H1 (cell line): ENCODE measurements at regions not wholly inside any gene's neighbourhood (a gene's known extent, or its start where the extent isn't known, plus 50 kb on each side); places are given as distances from the start of the nearest gene placed in this dataset.

ENCODE experiments used
- CTCF ChIA-PET: fragments of 300-600 bp; sonication (Branson Sonifier 250); formaldehyde crosslinking; loops from one replicate; lab custom pipeline; 2021; ENCODE audit not compliant: partially characterized antibody; lab: Charles Lee
- POLR2A ChIA-PET: fragments of 300-600 bp; sonication (Branson Sonifier 250); formaldehyde crosslinking; loops from one replicate; lab custom pipeline; 2021; ENCODE audit warnings: inconsistent platforms; ENCODE audit not compliant: partially characterized antibody; lab: Charles Lee
- DNase-seq, 2 experiments: peaks; one replicate each; pipeline versions ENCODE4 v3.0.0 to v3.0.0-alpha.2; 2010 to 2022; ENCODE audit warnings: low spot score in 2 of 2, low read depth in 1 of 2, mixed read lengths in 1 of 2
- FAIRE-seq: peaks from 2 replicates; lab custom pipeline; 2011; peaks lifted over from hg19 to GRCh38; lab: Jason Lieb, UNC
- H2AFZ ChIP-seq: 2 replicates; pipeline ENCODE4 v1.8.1; 2012; ENCODE audit warnings: low read length, inconsistent platforms
- H2AK5ac ChIP-seq: 2 replicates; pipeline ENCODE4 v1.6.1; 2013; ENCODE audit warnings: low read depth, low read length
- H2BK120ac ChIP-seq: replicated peaks from 2 replicates; pipeline ENCODE3; 2013; ENCODE audit warnings: low read depth, low read length, inconsistent platforms
- H2BK12ac ChIP-seq: 2 replicates; pipeline ENCODE4 v1.6.1; 2013; ENCODE audit warnings: low read depth, low read length
- H2BK15ac ChIP-seq: 2 replicates; pipeline ENCODE4 v1.6.1; 2013; ENCODE audit warnings: low read length
- H2BK20ac ChIP-seq: 2 replicates; pipeline ENCODE4 v1.6.1; 2013; ENCODE audit warnings: low read length
- H2BK5ac ChIP-seq: 2 replicates; pipeline ENCODE4 v1.6.1; 2013; ENCODE audit warnings: low read depth, low read length
- H3K14ac ChIP-seq: 2 replicates; pipeline ENCODE4 v1.6.1; 2013; ENCODE audit warnings: inconsistent platforms; ENCODE audit not compliant: insufficient read length
- H3K18ac ChIP-seq: 2 replicates; pipeline ENCODE4 v1.6.1; 2013; ENCODE audit warnings: low read length; ENCODE audit errors: extremely low read depth
- H3K23ac ChIP-seq: 2 replicates; pipeline ENCODE4 v1.6.1; 2013; ENCODE audit warnings: inconsistent platforms; ENCODE audit not compliant: insufficient read length
- H3K23me2 ChIP-seq: 2 replicates; pipeline ENCODE4 v1.6.1; 2013; ENCODE audit warnings: low read depth, low read length
- H3K27ac ChIP-seq: 2 replicates; pipeline ENCODE4 v1.6.1; 2011; ENCODE audit warnings: low read depth, low read length, inconsistent platforms
- H3K27me3 ChIP-seq, 4 experiments: replicated peaks in 1 of 4; 1 replicate in 1 of 4; 2 replicates in 3 of 4; pipeline versions ENCODE4 v1.6.1 to v1.8.1; 2011 to 2013; ENCODE audit warnings: low read length in 3 of 4, mild to moderate bottlenecking in 3 of 4, inconsistent platforms in 2 of 4, mixed read lengths in 2 of 4, moderate library complexity in 1 of 4; ENCODE audit not compliant: control insufficient read depth in 3 of 4, insufficient read depth in 3 of 4; ENCODE audit errors: extremely low read depth in 1 of 4
- H3K36me3 ChIP-seq, 4 experiments: 2 replicates each; pipeline versions ENCODE4 v1.6.1 to v1.8.1; 2011 to 2013; ENCODE audit warnings: mild to moderate bottlenecking in 4 of 4, low read length in 3 of 4, moderate library complexity in 2 of 4, control low read depth in 1 of 4, inconsistent platforms in 1 of 4; ENCODE audit not compliant: insufficient read depth in 4 of 4, control insufficient read depth in 2 of 4
- H3K4ac ChIP-seq: replicated peaks from 2 replicates; pipeline ENCODE3; 2013; ENCODE audit warnings: low read length, low read depth, mixed read lengths, inconsistent platforms; ENCODE audit not compliant: insufficient read length
- H3K4me1 ChIP-seq, 4 experiments: replicated peaks in 1 of 4; 1 replicate in 1 of 4; 2 replicates in 3 of 4; pipeline versions ENCODE4 v1.6.1 to v1.8.1; 2011 to 2013; ENCODE audit warnings: low read length in 3 of 4, inconsistent platforms in 2 of 4, mixed read lengths in 1 of 4; ENCODE audit not compliant: insufficient read depth in 4 of 4, control insufficient read depth in 3 of 4
- H3K4me2 ChIP-seq, 2 experiments: 2 replicates each; pipeline versions ENCODE4 v1.6.1 to v1.8.1; 2011 to 2013; ENCODE audit warnings: low read depth in 2 of 2, low read length in 2 of 2, control low read depth in 1 of 2, inconsistent platforms in 1 of 2, mild to moderate bottlenecking in 1 of 2; ENCODE audit not compliant: insufficient read depth in 1 of 2
- H3K4me3 ChIP-seq, 4 experiments: fragments of 200-600, 300-600 bp in 1 of 4; sonication (generic), shearing (Covaris generic), sonication (Bioruptor Twin) in 1 of 4; 2 replicates each; pipeline versions ENCODE4 v1.5.1 to v1.8.1; 2011 to 2016; ENCODE audit warnings: low read length in 4 of 4, low read depth in 3 of 4, control low read depth in 2 of 4, inconsistent platforms in 2 of 4, mild to moderate bottlenecking in 2 of 4, mixed read lengths in 1 of 4, moderate library complexity in 1 of 4; ENCODE audit not compliant: insufficient read depth in 2 of 4; ENCODE audit errors: extremely low read depth in 1 of 4
- H3K56ac ChIP-seq: replicated peaks from 2 replicates; pipeline ENCODE3; 2013; ENCODE audit warnings: low read depth, mild to moderate bottlenecking, mixed read lengths, low read length, inconsistent platforms; ENCODE audit not compliant: insufficient read length
- H3K79me1 ChIP-seq: 2 replicates; pipeline ENCODE4 v1.6.1; 2013; ENCODE audit warnings: low read depth, low read length, control low read depth
- H3K79me2 ChIP-seq, 2 experiments: 2 replicates each; pipeline versions ENCODE4 v1.6.1 to v1.8.1; 2012 to 2013; ENCODE audit warnings: low read length in 2 of 2, mild to moderate bottlenecking in 2 of 2, inconsistent platforms in 1 of 2; ENCODE audit not compliant: insufficient read depth in 2 of 2, control insufficient read depth in 1 of 2
- H3K9ac ChIP-seq, 4 experiments: replicated peaks in 1 of 4; 1 replicate in 1 of 4; 2 replicates in 3 of 4; pipeline versions ENCODE4 v1.6.1 to v1.8.1; 2011 to 2013; ENCODE audit warnings: low read depth in 3 of 4, low read length in 3 of 4, control low read depth in 2 of 4, mild to moderate bottlenecking in 2 of 4, moderate library complexity in 2 of 4, inconsistent platforms in 1 of 4; ENCODE audit errors: extremely low read depth in 1 of 4
- H3K9me3 ChIP-seq, 2 experiments: 2 replicates each; pipeline versions ENCODE4 v1.6.1 to v1.8.1; 2012 to 2013; ENCODE audit warnings: mild to moderate bottlenecking in 2 of 2, moderate library complexity in 2 of 2, control low read depth in 1 of 2, inconsistent platforms in 1 of 2, low read depth in 1 of 2, low read length in 1 of 2, mixed read lengths in 1 of 2; ENCODE audit not compliant: insufficient read depth in 2 of 2
- H4K20me1 ChIP-seq, 2 experiments: replicated peaks in 1 of 2; 2 replicates each; pipeline versions ENCODE3 to v1.8.1; 2011 to 2013; ENCODE audit warnings: inconsistent platforms in 2 of 2, low read length in 2 of 2, mild to moderate bottlenecking in 1 of 2; ENCODE audit not compliant: insufficient read depth in 2 of 2, control insufficient read depth in 1 of 2
- H4K5ac ChIP-seq: 2 replicates; pipeline ENCODE4 v1.6.1; 2013; ENCODE audit warnings: low read length, low read depth, mixed read lengths, inconsistent platforms; ENCODE audit not compliant: insufficient read length
- H4K8ac ChIP-seq: 2 replicates; pipeline ENCODE4 v1.8.0; 2013; ENCODE audit warnings: mild to moderate bottlenecking, moderate library complexity, low read length, inconsistent platforms; ENCODE audit not compliant: insufficient read depth; ENCODE audit errors: extremely low read depth
- H4K91ac ChIP-seq: replicated peaks from 2 replicates; pipeline ENCODE3; 2013; ENCODE audit warnings: low read length, mixed read lengths, inconsistent platforms; ENCODE audit not compliant: insufficient read length
- CTCF ChIP-seq, 3 experiments: IDR thresholded peaks; 1 replicate in 2 of 3; 2 replicates in 1 of 3; pipeline versions ENCODE4 v1.5.1 to v1.6.1; 2011; ENCODE audit warnings: low read length in 3 of 3, mild to moderate bottlenecking in 3 of 3, inconsistent platforms in 2 of 3, low read depth in 1 of 3, moderate library complexity in 1 of 3; ENCODE audit not compliant: insufficient read depth in 1 of 3; ENCODE audit errors: control extremely low read depth in 1 of 3
- JUN ChIP-seq: IDR thresholded peaks from 2 replicates; pipeline ENCODE4 v1.6.1; 2011; ENCODE audit warnings: low read depth, mild to moderate bottlenecking, improper control_type of control experiment, low read length
- KDM1A ChIP-seq: fragments of 200-600, 300-600 bp; sonication (generic); IDR thresholded peaks from 2 replicates; pipeline ENCODE4 v1.7.1; 2016; ENCODE audit warnings: mild to moderate bottlenecking, low read length, borderline replicate concordance
- NRF1 ChIP-seq: IDR thresholded peaks from 2 replicates; pipeline ENCODE4 v1.6.1; 2011; ENCODE audit warnings: mild to moderate bottlenecking, low read depth, low read length, improper control_type of control experiment
- RAD21 ChIP-seq, 2 experiments: IDR thresholded peaks in 1 of 2; conservative IDR thresholded peaks in 1 of 2; 2 replicates each; pipeline ENCODE4 v1.6.1; 2011; ENCODE audit warnings: low read depth in 2 of 2, low read length in 2 of 2, improper control_type of control experiment in 1 of 2, inconsistent platforms in 1 of 2, mild to moderate bottlenecking in 1 of 2, moderate library complexity in 1 of 2
- SIRT6 ChIP-seq: IDR thresholded peaks from one replicate; pipeline ENCODE4 v1.7.1; 2012; ENCODE audit warnings: low read length, inconsistent platforms
- SP1 ChIP-seq: IDR thresholded peaks from 2 replicates; pipeline ENCODE4 v1.6.1; 2011; ENCODE audit warnings: low read depth, low read length
- SP4 ChIP-seq: IDR thresholded peaks from 2 replicates; pipeline ENCODE4 v1.6.1; 2012; ENCODE audit warnings: low read length, inconsistent platforms
- TAF7 ChIP-seq: optimal IDR thresholded peaks from 2 replicates; pipeline ENCODE3; 2011; ENCODE audit warnings: low read depth, mild to moderate bottlenecking, inconsistent platforms, low read length, moderate library complexity, borderline replicate concordance
- WGBS, 2 experiments: shearing (Covaris generic) in 1 of 2; methylation state at CpG; one replicate each; pipeline versions ENCODE4 v1.1.6 to v1.1.7; 2013 to 2015; ENCODE audit warnings: low lambda C conversion rate in 2 of 2, mixed read lengths in 2 of 2, inconsistent platforms in 1 of 2, low coverage in 1 of 2, missing lambda C conversion rate in 1 of 2; ENCODE audit not compliant: insufficient replicate concordance in 2 of 2, insufficient coverage in 1 of 2, insufficient read length in 1 of 2; ENCODE audit errors: extremely low coverage in 1 of 2, missing lambda C conversion rate in 1 of 2; 5-methylcytosine and 5-hydroxymethylcytosine counted together

- no peak overlapping the region for H2AK5ac ChIP-seq
- 43% methylated on average over 19 of the region's 20 CpGs; no CpG with 5 or more reads in 1 of the 2 experiments for WGBS, 2 experiments
- no peak overlapping the region for H3K18ac ChIP-seq
These were observed 98.1 kb upstream of the MSX1 start for GRCh38 chr4:4761128-4761982.

More at GRCh38 chr4:4761128-4761982, 98.1 kb upstream of the MSX1 start:
- Histone ChIP-seq H3K14ac (no peak overlapping the region), H4K91ac (no peak overlapping the region), H2BK5ac (no peak overlapping the region), H2BK15ac (no peak overlapping the region), H3K27ac (no peak overlapping the region), H3K9me3 (no peaks in the 10 kb centered on the region), H3K9ac (no peak overlapping the region), H3K27me3 (peaks cover 0 to 26% (median 13%) of the 10 kb centered on the region in 4 experiments; a peak in 5 of 7 replicates), H3K36me3 (no peaks in the 10 kb centered on the region), H3K4me1 (peaks cover 3 to 27% (median 21%) of the 10 kb centered on the region in 4 experiments), H2BK12ac (peak overlapping the region; percentile 51; the same call in 1 of the 2 replicates), H3K56ac (no peak overlapping the region), H4K20me1 (no peaks in the 10 kb centered on the region), H2BK120ac (no peak overlapping the region), H2BK20ac (no peak overlapping the region), H3K23me2 (no peaks in the 10 kb centered on the region), H3K4me2 (peak overlapping the region in 1 of 2 experiments; percentile 8; a peak in 1 of 4 replicates), H3K4ac (no peak overlapping the region), H4K8ac (no peak overlapping the region), H3K23ac (no peak overlapping the region), H3K79me1 (no peaks in the 10 kb centered on the region), H3K79me2 (no peaks in the 10 kb centered on the region), H2AFZ (no peak overlapping the region), H4K5ac (no peak overlapping the region), H3K4me3 (no peak overlapping the region)
- CTCF ChIA-PET: interaction anchor here (0.6 to 3.5 kb wide), 38 partner anchors 9 to 233 kb away, joined by 3 to 25 read pairs (median 4); no protein-coding TSS in a partner anchor
- DNase-seq (peak in 1 of 2 experiments; percentile 55), FAIRE-seq (peak; percentile 39)
- no peak for TF ChIP-seq SIRT6
- TF ChIP-seq KDM1A: peak; percentile 68; the same call in 1 of the 2 replicates
- no peak for TF ChIP-seq NRF1
- peak; percentile 48 to 74 (median 73) for TF ChIP-seq CTCF (IDR thresholded peaks at IDR 0.05; ENCODE audit: control extremely low read depth in 1 of 3, insufficient read depth in 1 of 3, low read depth in 1 of 3, low read length in 3 of 3)
- no peak for TF ChIP-seq JUN
- 0 out of 2 replicates have a peak, but pooled peaks have one; percentile 27 for TF ChIP-seq SP1
- no peak for TF ChIP-seq SP4
- no peak for TF ChIP-seq TAF7
- peak; percentile 53 to 70 for TF ChIP-seq RAD21 (IDR thresholded peaks at IDR 0.05 in 1 of 2, conservative IDR thresholded peaks at IDR 0.05 in 1 of 2; ENCODE audit: low read depth in 2 of 2, low read length in 2 of 2)
- POLR2A ChIA-PET: interaction anchor here (1.4 kb wide), 1 partner anchor 14 kb away, joined by 4 read pairs; no protein-coding TSS in a partner anchor
